ENCODE measurements at regions not wholly inside any gene's neighbourhood (a gene's known extent, or its start where the extent isn't known, plus 50 kb on each side); places are given as distances from the start of the nearest gene placed in this dataset.
A peak's percentile ranks its signal among the peaks of the same experiment; 100 is the strongest.

- POLR2A ChIA-PET (ENCODE audit: partially characterized antibody) = no interaction called here
- H3K4me1 Mint-ChIP-seq = no peaks in the 10 kb centered on the region
- CTCF ChIA-PET (ENCODE audit: partially characterized antibody) = no interaction called here
These were observed 281.3 kb downstream of the SOX9 start for GRCh38 chr17:72401883-72402726.

GRCh38 chr17:72402727-72403210 is 281.9 kb downstream of the SOX9 start:
- intact Hi-C loops (cut with micrococcal nuclease) = no loop called here
- Mint-ChIP-seq H3K27ac (no peak overlapping the region), H3K4me3 (no peak overlapping the region), H3K27me3 (peaks cover 0 to 4% of the 10 kb centered on the region in 2 donors), H3K36me3 (no peaks in the 10 kb centered on the region), H3K4me1 (no peaks in the 10 kb centered on the region), H3K9me3 (peaks cover 0 to 6% (median 0%) of the 10 kb centered on the region in 8 donors)
- DNase-seq = no peak
- Histone ChIP-seq H3K27me3 (ENCODE audit: insufficient read depth, low read length) (no peaks in the 10 kb centered on the region), H3K4me1 (ENCODE audit: insufficient read depth, low read length) (no peaks in the 10 kb centered on the region), H3K27ac (ENCODE audit: low read depth, low read length) (no peak overlapping the region), H3K9me3 (ENCODE audit: control insufficient read depth in 1 of 2, low read length in 2 of 2) (no peaks in the 10 kb centered on the region), H3K36me3 (ENCODE audit: insufficient read depth, low read length) (no peaks in the 10 kb centered on the region), H3K4me3 (ENCODE audit: low read length in 2 of 2) (no peak overlapping the region)
- ChIA-PET CTCF (ENCODE audit: partially characterized antibody) (no interaction called here), POLR2A (ENCODE audit: partially characterized antibody) (no interaction called here)

More at GRCh38 chr17:72401883-72402726, 281.3 kb downstream of the SOX9 start:
- Histone ChIP-seq H3K4me3 (ENCODE audit: low read length in 2 of 2) (no peak overlapping the region), H3K27ac (ENCODE audit: low read depth, low read length) (no peak overlapping the region), H3K36me3 (ENCODE audit: insufficient read depth, low read length) (no peaks in the 10 kb centered on the region), H3K9me3 (ENCODE audit: control insufficient read depth in 1 of 2, low read length in 2 of 2) (no peaks in the 10 kb centered on the region), H3K27me3 (ENCODE audit: insufficient read depth, low read length) (no peaks in the 10 kb centered on the region), H3K4me1 (ENCODE audit: insufficient read depth, low read length) (no peaks in the 10 kb centered on the region)
- intact Hi-C loops (cut with micrococcal nuclease) = no loop called here
- DNase-seq = no peak
- H3K27ac Mint-ChIP-seq = no peak overlapping the region
- no peaks in the 10 kb centered on the region for H3K36me3 Mint-ChIP-seq
- no peak overlapping the region for H3K4me3 Mint-ChIP-seq
- peaks cover 0 to 4% of the 10 kb centered on the region in 2 donors for H3K27me3 Mint-ChIP-seq
- H3K9me3 Mint-ChIP-seq = peaks cover 0 to 6% (median 0%) of the 10 kb centered on the region in 8 donors

GRCh38 chr17:72403713-72404209 is 282.9 kb downstream of the SOX9 start:
- H3K4me3 Mint-ChIP-seq = no peak overlapping the region
- Histone ChIP-seq H3K4me3 (ENCODE audit: low read length in 2 of 2) (no peak overlapping the region), H3K9me3 (ENCODE audit: control insufficient read depth in 1 of 2, low read length in 2 of 2) (no peaks in the 10 kb centered on the region), H3K36me3 (ENCODE audit: insufficient read depth, low read length) (no peaks in the 10 kb centered on the region), H3K27me3 (ENCODE audit: insufficient read depth, low read length) (no peaks in the 10 kb centered on the region), H3K4me1 (ENCODE audit: insufficient read depth, low read length) (no peaks in the 10 kb centered on the region), H3K27ac (ENCODE audit: low read depth, low read length) (no peak overlapping the region)
- no peaks in the 10 kb centered on the region for H3K36me3 Mint-ChIP-seq
- intact Hi-C loops (cut with micrococcal nuclease) = no loop called here
- no peaks in the 10 kb centered on the region for H3K4me1 Mint-ChIP-seq
- CTCF ChIA-PET (ENCODE audit: partially characterized antibody) = no interaction called here
- DNase-seq = no peak
- peaks cover 0 to 6% (median 0%) of the 10 kb centered on the region in 8 donors for H3K9me3 Mint-ChIP-seq
- peaks cover 1 to 4% of the 10 kb centered on the region in 2 donors for H3K27me3 Mint-ChIP-seq
- H3K27ac Mint-ChIP-seq = peak overlapping the region in 1 of 7 donors; percentile 17
- POLR2A ChIA-PET (ENCODE audit: partially characterized antibody) = no interaction called here

GRCh38 chr17:72404872-72405271 is 284.1 kb downstream of the SOX9 start:
- peaks cover 0 to 8% (median 0%) of the 10 kb centered on the region in 8 donors for H3K9me3 Mint-ChIP-seq
- intact Hi-C loops (cut with micrococcal nuclease) = no loop called here
- Histone ChIP-seq H3K9me3 (ENCODE audit: control insufficient read depth in 1 of 2, low read length in 2 of 2) (no peaks in the 10 kb centered on the region), H3K4me1 (ENCODE audit: insufficient read depth, low read length) (no peaks in the 10 kb centered on the region), H3K4me3 (ENCODE audit: low read length in 2 of 2) (no peak overlapping the region), H3K27ac (ENCODE audit: low read depth, low read length) (no peak overlapping the region), H3K27me3 (ENCODE audit: insufficient read depth, low read length) (no peaks in the 10 kb centered on the region), H3K36me3 (ENCODE audit: insufficient read depth, low read length) (no peaks in the 10 kb centered on the region)
- peaks cover 1 to 4% of the 10 kb centered on the region in 2 donors for H3K27me3 Mint-ChIP-seq
- H3K4me3 Mint-ChIP-seq = no peak overlapping the region
- DNase-seq = no peak
- ChIA-PET CTCF (ENCODE audit: partially characterized antibody) (no interaction called here), POLR2A (ENCODE audit: partially characterized antibody) (no interaction called here)
- H3K27ac Mint-ChIP-seq = no peak overlapping the region
- H3K36me3 Mint-ChIP-seq = no peaks in the 10 kb centered on the region
- no peaks in the 10 kb centered on the region for H3K4me1 Mint-ChIP-seq

GRCh38 chr17:72405662-72406230 is 284.9 kb downstream of the SOX9 start:
- H3K27me3 ChIP-seq (ENCODE audit: insufficient read depth, low read length) = no peaks in the 10 kb centered on the region
- H3K9me3 Mint-ChIP-seq = peaks cover 0 to 8% (median 0%) of the 10 kb centered on the region in 8 donors
- no peak for DNase-seq
- H3K27ac ChIP-seq (ENCODE audit: low read depth, low read length) = no peak overlapping the region
- no peaks in the 10 kb centered on the region for H3K9me3 ChIP-seq (ENCODE audit: control insufficient read depth in 1 of 2, low read length in 2 of 2)
- no peak overlapping the region for H3K4me3 Mint-ChIP-seq
- no peaks in the 10 kb centered on the region for H3K36me3 ChIP-seq (ENCODE audit: insufficient read depth, low read length)
- no peak overlapping the region for H3K27ac Mint-ChIP-seq
- intact Hi-C loops (cut with micrococcal nuclease) = no loop called here
- ChIA-PET POLR2A (ENCODE audit: partially characterized antibody) (no interaction called here), CTCF (ENCODE audit: partially characterized antibody) (no interaction called here)
- H3K4me1 Mint-ChIP-seq = no peaks in the 10 kb centered on the region
- H3K4me3 ChIP-seq (ENCODE audit: low read length in 2 of 2) = no peak overlapping the region
- H3K36me3 Mint-ChIP-seq = no peaks in the 10 kb centered on the region
- no peaks in the 10 kb centered on the region for H3K4me1 ChIP-seq (ENCODE audit: insufficient read depth, low read length)
- peaks cover 1 to 4% of the 10 kb centered on the region in 2 donors for H3K27me3 Mint-ChIP-seq

- H3K27me3 ChIP-seq (ENCODE audit: insufficient read depth, low read length) = no peaks in the 10 kb centered on the region
- H3K27ac ChIP-seq (ENCODE audit: low read depth, low read length) = no peak overlapping the region
- Mint-ChIP-seq H3K9me3 (peaks cover 0 to 8% (median 0%) of the 10 kb centered on the region in 8 donors), H3K27ac (no peak overlapping the region), H3K27me3 (peaks cover 1 to 4% of the 10 kb centered on the region in 2 donors), H3K36me3 (no peaks in the 10 kb centered on the region), H3K4me3 (no peak overlapping the region), H3K4me1 (peaks cover 0 to 2% (median 0%) of the 10 kb centered on the region in 4 donors)
- no peaks in the 10 kb centered on the region for H3K9me3 ChIP-seq (ENCODE audit: control insufficient read depth in 1 of 2, low read length in 2 of 2)
- H3K4me1 ChIP-seq (ENCODE audit: insufficient read depth, low read length) = no peaks in the 10 kb centered on the region
- ChIA-PET POLR2A (ENCODE audit: partially characterized antibody) (no interaction called here), CTCF (ENCODE audit: partially characterized antibody) (no interaction called here)
- no peak overlapping the region for H3K4me3 ChIP-seq (ENCODE audit: low read length in 2 of 2)
- no peaks in the 10 kb centered on the region for H3K36me3 ChIP-seq (ENCODE audit: insufficient read depth, low read length)
- intact Hi-C loops (cut with micrococcal nuclease) = no loop called here
- no peak for DNase-seq
These were observed 285.7 kb downstream of the SOX9 start for GRCh38 chr17:72406498-72406897.

GRCh38 chr17:72407336-72407909 is 286.6 kb downstream of the SOX9 start:
- Histone ChIP-seq H3K9me3 (ENCODE audit: control insufficient read depth in 1 of 2, low read length in 2 of 2) (no peaks in the 10 kb centered on the region), H3K27me3 (ENCODE audit: insufficient read depth, low read length) (no peaks in the 10 kb centered on the region), H3K36me3 (ENCODE audit: insufficient read depth, low read length) (no peaks in the 10 kb centered on the region), H3K4me1 (ENCODE audit: insufficient read depth, low read length) (no peaks in the 10 kb centered on the region), H3K27ac (ENCODE audit: low read depth, low read length) (no peak overlapping the region), H3K4me3 (ENCODE audit: low read length in 2 of 2) (no peak overlapping the region)
- Mint-ChIP-seq H3K9me3 (peaks cover 0 to 8% (median 0%) of the 10 kb centered on the region in 8 donors), H3K27me3 (peaks cover 1 to 4% of the 10 kb centered on the region in 2 donors), H3K27ac (no peak overlapping the region), H3K4me1 (peaks cover 0 to 2% (median 0%) of the 10 kb centered on the region in 4 donors), H3K36me3 (no peaks in the 10 kb centered on the region), H3K4me3 (no peak overlapping the region)
- DNase-seq = no peak
- CTCF ChIA-PET (ENCODE audit: partially characterized antibody) = no interaction called here
- POLR2A ChIA-PET (ENCODE audit: partially characterized antibody) = no interaction called here
- intact Hi-C loops (cut with micrococcal nuclease) = no loop called here

All from CD4-positive, alpha-beta memory T cell (primary cell).